Neural cell (in vitro differentiated cells): ENCODE measurements at regions not wholly inside any gene's neighbourhood (a gene's known extent, or its start where the extent isn't known, plus 50 kb on each side); places are given as distances from the start of the nearest gene placed in this dataset.

Experiments
- H2AFZ ChIP-seq: fragments of 200-600, 300-800 bp; sonication (generic), shearing (Covaris generic); 2 replicates; pipeline ENCODE4 v1.6.0; 2014; ENCODE audit warnings: low read depth, mild to moderate bottlenecking, antibody characterized with exemption, low read length, moderate library complexity
- H3F3A ChIP-seq: fragments of 200-600 bp; shearing (Covaris generic); 2 replicates; pipeline ENCODE4 v1.6.1; 2016; ENCODE audit warnings: mild to moderate bottlenecking, moderate library complexity, mixed read lengths, antibody characterized with exemption, low read length; ENCODE audit not compliant: insufficient read depth, poor library complexity, severe bottlenecking
- H3K27ac ChIP-seq: fragments of 200-600, 300-800 bp; sonication (generic), shearing (Covaris generic); 2 replicates; pipeline ENCODE4 v1.5.1; 2014; ENCODE audit warnings: mild to moderate bottlenecking, low read length, moderate library complexity
- H3K27me3 ChIP-seq: fragments of 300-800, 200-600 bp; sonication (generic), shearing (Covaris generic); 2 replicates; pipeline ENCODE4 v1.6.0; 2014; ENCODE audit warnings: mild to moderate bottlenecking, low read depth, low read length, moderate library complexity; ENCODE audit not compliant: insufficient read depth
- H3K36me3 ChIP-seq: fragments of 300-800, 200-600 bp; sonication (generic), shearing (Covaris generic); 2 replicates; pipeline ENCODE4 v1.5.1; 2014; ENCODE audit warnings: mild to moderate bottlenecking, antibody characterized with exemption, low read length, moderate library complexity; ENCODE audit not compliant: insufficient read depth
- H3K4me2 ChIP-seq: fragments of 300-800, 200-600 bp; sonication (generic), shearing (Covaris generic); 2 replicates; pipeline ENCODE4 v1.6.0; 2014; ENCODE audit warnings: mild to moderate bottlenecking, low read length
- H3K4me3 ChIP-seq: fragments of 300-800, 200-600 bp; sonication (generic), shearing (Covaris generic); 2 replicates; pipeline ENCODE4 v1.5.1; 2014; ENCODE audit warnings: mild to moderate bottlenecking, low read length, moderate library complexity
- H3K79me2 ChIP-seq: fragments of 200-600 bp; shearing (Covaris generic); replicated peaks from 2 replicates; pipeline ENCODE4 v1.6.0; 2014; ENCODE audit warnings: mild to moderate bottlenecking, low read length, moderate library complexity; ENCODE audit not compliant: insufficient read depth
- H3K9ac ChIP-seq: fragments of 300-800, 200-600 bp; sonication (generic), shearing (Covaris generic); 2 replicates; pipeline ENCODE4 v1.6.1; 2016; ENCODE audit warnings: mild to moderate bottlenecking, low read length, mixed read lengths
- H3K9me2 ChIP-seq: fragments of 200-600 bp; shearing (Covaris generic); 2 replicates; pipeline ENCODE4 v1.6.1; 2016; ENCODE audit warnings: mild to moderate bottlenecking, low read length, mixed read lengths; ENCODE audit not compliant: insufficient read depth
- H3K9me3 ChIP-seq: fragments of 200-600, 300-800 bp; sonication (generic), shearing (Covaris generic); 2 replicates; pipeline ENCODE4 v1.6.1; 2016; ENCODE audit warnings: mild to moderate bottlenecking, mixed run types, low read length, moderate library complexity, mixed read lengths
- H4K20me1 ChIP-seq: fragments of 200-600 bp; shearing (Covaris generic); 2 replicates; pipeline ENCODE4 v1.6.1; 2016; ENCODE audit warnings: mild to moderate bottlenecking, mixed run types; ENCODE audit not compliant: insufficient read depth
- CTCF ChIP-seq: fragments of 450-650 bp; IDR thresholded peaks from 2 replicates; pipeline ENCODE4 v1.5.1; 2014; ENCODE audit warnings: antibody characterized with exemption, mild to moderate bottlenecking, moderate library complexity; ENCODE audit not compliant: poor library complexity, severe bottlenecking
- EP300 ChIP-seq: fragments of 450-650 bp; conservative IDR thresholded peaks from 2 replicates; pipeline ENCODE4 v1.6.1; 2014; ENCODE audit warnings: antibody characterized with exemption, mild to moderate bottlenecking, moderate library complexity; ENCODE audit not compliant: poor library complexity, severe bottlenecking
- EZH2 ChIP-seq: fragments of 200-600, 300-800 bp; shearing (Covaris generic), sonication (generic); IDR thresholded peaks from 2 replicates; pipeline ENCODE4 v1.6.1; 2014; ENCODE audit warnings: antibody characterized with exemption, low read length, borderline replicate concordance, mild to moderate bottlenecking; ENCODE audit not compliant: insufficient read depth, poor library complexity, severe bottlenecking
- MXI1 ChIP-seq: fragments of 450-650 bp; conservative IDR thresholded peaks from 2 replicates; pipeline ENCODE4 v1.6.1; 2014; ENCODE audit warnings: antibody characterized with exemption, mild to moderate bottlenecking; ENCODE audit not compliant: poor library complexity, severe bottlenecking
- POLR2AphosphoS5 ChIP-seq: IDR thresholded peaks from 2 replicates; pipeline ENCODE4 v1.6.1; 2012
- RAD21 ChIP-seq: fragments of 450-650 bp; conservative IDR thresholded peaks from 2 replicates; pipeline ENCODE4 v1.6.1; 2014; ENCODE audit warnings: antibody characterized with exemption, mild to moderate bottlenecking, moderate library complexity
- REST ChIP-seq: IDR thresholded peaks from 2 replicates; pipeline ENCODE4 v1.6.1; 2012; ENCODE audit warnings: borderline replicate concordance
- SMC3 ChIP-seq: fragments of 450-650 bp; conservative IDR thresholded peaks from 2 replicates; pipeline ENCODE4 v1.6.1; 2014; ENCODE audit warnings: antibody characterized with exemption, mild to moderate bottlenecking, moderate library complexity; ENCODE audit not compliant: poor library complexity
- TAF1 ChIP-seq: IDR thresholded peaks from 2 replicates; pipeline ENCODE4 v1.6.1; 2012; ENCODE audit warnings: low read depth

GRCh38 chr1:88043834-88044233 lies 640.2 kb upstream of the PKN2 start:
- Histone ChIP-seq H2AFZ (no peak overlapping the region), H3K4me3 (no peak overlapping the region), H3K9me2 (no peaks in the 10 kb centered on the region), H3K27me3 (no peaks in the 10 kb centered on the region), H3K9me3 (no peaks in the 10 kb centered on the region), H3K36me3 (no peaks in the 10 kb centered on the region), H3K79me2 (no peaks in the 10 kb centered on the region), H4K20me1 (no peaks in the 10 kb centered on the region), H3K27ac (no peak overlapping the region), H3K9ac (no peak overlapping the region), H3F3A (no peaks in the 10 kb centered on the region), H3K4me2 (no peak overlapping the region)
- no peak for TF ChIP-seq SMC3
- TF ChIP-seq TAF1, result no peak
- TF ChIP-seq RAD21, result no peak
- no peak for TF ChIP-seq CTCF
- TF ChIP-seq POLR2AphosphoS5, result no peak
- TF ChIP-seq EZH2, result no peak
- no peak for TF ChIP-seq EP300
- TF ChIP-seq MXI1, result no peak

- no peak overlapping the region for H3K4me3 ChIP-seq
- no peaks in the 10 kb centered on the region for H3K9me3 ChIP-seq
- no peak overlapping the region for H3K27ac ChIP-seq
- no peaks in the 10 kb centered on the region for H3K27me3 ChIP-seq
- no peaks in the 10 kb centered on the region for H3F3A ChIP-seq
- H3K9me2 ChIP-seq, result no peaks in the 10 kb centered on the region
- no peak overlapping the region for H3K9ac ChIP-seq
- H3K79me2 ChIP-seq, result no peaks in the 10 kb centered on the region
- no peak overlapping the region for H2AFZ ChIP-seq
- H3K4me2 ChIP-seq, result no peak overlapping the region
- H3K36me3 ChIP-seq, result no peaks in the 10 kb centered on the region
- TF ChIP-seq EP300, result no peak
- TF ChIP-seq REST, result no peak
- no peak for TF ChIP-seq RAD21
- no peak for TF ChIP-seq MXI1
- TF ChIP-seq POLR2AphosphoS5, result no peak
- no peak for TF ChIP-seq CTCF
- TF ChIP-seq SMC3, result no peak
- TF ChIP-seq TAF1, result no peak
- no peak for TF ChIP-seq EZH2
- H4K20me1 ChIP-seq, result no peaks in the 10 kb centered on the region
Observed at GRCh38 chr1:88052167-88052566, 631.9 kb upstream of the PKN2 start.
